GM18508 (cell line): ENCODE measurements at regions not wholly inside any gene's neighbourhood (a gene's known extent, or its start where the extent isn't known, plus 50 kb on each side); places are given as distances from the start of the nearest gene placed in this dataset.
"Not testable (repeated sequence)": the region's sequence is repeated elsewhere in the genome, so short reads cannot be mapped to it uniquely, and the experiment has no call there.

Experiments
- ATAC-seq: cut with Tn5 transposase; IDR thresholded peaks from one replicate; pipeline ENCODE4 v1.9.1; 2021; ENCODE audit warnings: moderate number of reproducible peaks; ENCODE audit not compliant: insufficient read depth, unreplicated experiment

GRCh38 chr11:96961931-96962330, 572.1 kb downstream of the JRKL start:
- ATAC-seq: no peak

- ATAC-seq: no peak
Observed at GRCh38 chr11:96963375-96963774, 573.6 kb downstream of the JRKL start.

GRCh38 chr11:96964661-96965060, 574.8 kb downstream of the JRKL start:
- ATAC-seq: no peak

GRCh38 chr11:96967616-96968015, 577.8 kb downstream of the JRKL start:
- no peak for ATAC-seq

- no peak for ATAC-seq
Observed at GRCh38 chr11:96969251-96969650, 579.4 kb downstream of the JRKL start.

- ATAC-seq: no peak
Observed at GRCh38 chr11:96978751-96979150, 588.9 kb downstream of the JRKL start.

GRCh38 chr11:96986516-96986915, 596.7 kb downstream of the JRKL start:
- no peak for ATAC-seq

GRCh38 chr11:96990914-96991313, 601.1 kb downstream of the JRKL start:
- ATAC-seq: no peak

- ATAC-seq: no peak
Observed at GRCh38 chr11:97000481-97000880, 610.7 kb downstream of the JRKL start.

- no peak for ATAC-seq
Observed at GRCh38 chr11:97007283-97007682, 617.5 kb downstream of the JRKL start.

- ATAC-seq: no peak
Observed at GRCh38 chr11:97009613-97010012, 619.8 kb downstream of the JRKL start.

- not testable (repeated sequence) for ATAC-seq
Observed at GRCh38 chr11:97010997-97011396, 621.2 kb downstream of the JRKL start.

GRCh38 chr11:97015327-97015726, 625.5 kb downstream of the JRKL start:
- ATAC-seq: no peak

GRCh38 chr11:97019305-97019704, 629.5 kb downstream of the JRKL start:
- no peak for ATAC-seq

GRCh38 chr11:97019754-97020153, 629.9 kb downstream of the JRKL start:
- no peak for ATAC-seq

- ATAC-seq: no peak
Observed at GRCh38 chr11:97022955-97023354, 633.1 kb downstream of the JRKL start.

- no peak for ATAC-seq
Observed at GRCh38 chr11:97028836-97029406, 639.1 kb downstream of the JRKL start.

- no peak for ATAC-seq
Observed at GRCh38 chr11:97033178-97033577, 643.4 kb downstream of the JRKL start.

GRCh38 chr11:97048481-97048880, 658.7 kb downstream of the JRKL start:
- no peak for ATAC-seq

GRCh38 chr11:97060184-97060583, 670.4 kb downstream of the JRKL start:
- no peak for ATAC-seq

GRCh38 chr11:97069160-97069559, 679.3 kb downstream of the JRKL start:
- no peak for ATAC-seq

GRCh38 chr11:97072420-97072819, 682.6 kb downstream of the JRKL start:
- no peak for ATAC-seq

GRCh38 chr11:97076666-97077065, 686.9 kb downstream of the JRKL start:
- ATAC-seq: not testable (repeated sequence)
